Adrenal gland (tissue), 5 donors: ENCODE measurements at regions not wholly inside any gene's neighbourhood (a gene's known extent, or its start where the extent isn't known, plus 50 kb on each side); places are given as distances from the start of the nearest gene placed in this dataset.

Experiments
- POLR2A ChIP-seq, 2 donors: fragments of 450-650 bp; IDR thresholded peaks; one replicate each; pipeline ENCODE4 v1.6.1; 2017; ENCODE audit warnings: antibody characterized with exemption in 2 of 2, mild to moderate bottlenecking in 2 of 2, moderate library complexity in 1 of 2
- TF ChIP-seq, protein P1 (sequence below), 6 experiments: fragments of 450-650 bp in 4 of 6; fragments of 200-600 bp in 2 of 6; sonication (generic) in 1 of 6; IDR thresholded peaks; 1 replicate in 5 of 6; 2 replicates in 1 of 6; pipeline versions ENCODE4 v1.5.1 to v1.8.0; 2016 to 2021; ENCODE audit warnings: antibody characterized with exemption in 6 of 6, mild to moderate bottlenecking in 2 of 6, moderate library complexity in 1 of 6
- donor health status: DM: no; HTN: no; CAD: no.

DNA sequence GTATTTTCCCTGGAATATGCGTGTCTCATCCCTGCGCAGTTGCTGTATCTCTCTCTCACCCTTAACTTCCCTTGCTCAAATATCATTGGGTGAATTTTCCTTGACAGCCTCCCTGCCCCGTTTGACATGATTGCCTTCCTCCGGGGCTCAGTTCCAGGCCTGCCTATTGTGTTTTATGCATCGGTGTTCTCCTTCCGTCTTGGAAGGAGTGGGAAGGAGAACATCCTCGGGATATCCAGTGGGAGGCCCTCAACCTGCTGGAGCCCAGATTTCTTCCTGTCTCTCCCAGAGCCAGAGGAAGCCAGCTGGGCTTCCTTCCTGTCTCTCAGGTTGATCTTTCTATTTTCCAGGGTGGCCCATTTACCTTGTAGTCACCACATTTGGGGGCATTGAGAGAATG lies 434.7 kb upstream of the HS6ST1 start:
- TF ChIP-seq, protein P1, sequence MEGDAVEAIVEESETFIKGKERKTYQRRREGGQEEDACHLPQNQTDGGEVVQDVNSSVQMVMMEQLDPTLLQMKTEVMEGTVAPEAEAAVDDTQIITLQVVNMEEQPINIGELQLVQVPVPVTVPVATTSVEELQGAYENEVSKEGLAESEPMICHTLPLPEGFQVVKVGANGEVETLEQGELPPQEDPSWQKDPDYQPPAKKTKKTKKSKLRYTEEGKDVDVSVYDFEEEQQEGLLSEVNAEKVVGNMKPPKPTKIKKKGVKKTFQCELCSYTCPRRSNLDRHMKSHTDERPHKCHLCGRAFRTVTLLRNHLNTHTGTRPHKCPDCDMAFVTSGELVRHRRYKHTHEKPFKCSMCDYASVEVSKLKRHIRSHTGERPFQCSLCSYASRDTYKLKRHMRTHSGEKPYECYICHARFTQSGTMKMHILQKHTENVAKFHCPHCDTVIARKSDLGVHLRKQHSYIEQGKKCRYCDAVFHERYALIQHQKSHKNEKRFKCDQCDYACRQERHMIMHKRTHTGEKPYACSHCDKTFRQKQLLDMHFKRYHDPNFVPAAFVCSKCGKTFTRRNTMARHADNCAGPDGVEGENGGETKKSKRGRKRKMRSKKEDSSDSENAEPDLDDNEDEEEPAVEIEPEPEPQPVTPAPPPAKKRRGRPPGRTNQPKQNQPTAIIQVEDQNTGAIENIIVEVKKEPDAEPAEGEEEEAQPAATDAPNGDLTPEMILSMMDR (IDR thresholded peaks at IDR 0.05) = no peak
- no peak for TF ChIP-seq POLR2A (IDR thresholded peaks at IDR 0.05)
